H1 (cell line): ENCODE measurements at regions not wholly inside any gene's neighbourhood (a gene's known extent, or its start where the extent isn't known, plus 50 kb on each side); places are given as distances from the start of the nearest gene placed in this dataset.

Experiments
- CBX5 ChIP-seq: fragments of 300-800, 300-1000 bp; sonication (generic); IDR thresholded peaks from 2 replicates; pipeline ENCODE4 v1.7.1; 2016; ENCODE audit warnings: antibody characterized with exemption, low read length, low read depth
- CREB1 ChIP-seq: IDR thresholded peaks from 2 replicates; pipeline ENCODE4 v1.6.1; 2012; ENCODE audit warnings: inconsistent platforms
- RBBP5 ChIP-seq: IDR thresholded peaks from 2 replicates; pipeline ENCODE4 v1.7.1; 2012; ENCODE audit warnings: low read depth, mild to moderate bottlenecking, inconsistent platforms, low read length, moderate library complexity, borderline replicate concordance
- RFX5 ChIP-seq: IDR thresholded peaks from 2 replicates; pipeline ENCODE4 v1.6.1; 2011; ENCODE audit warnings: low read depth, low read length, improper control_type of control experiment, borderline replicate concordance
- SIRT6 ChIP-seq: IDR thresholded peaks from one replicate; pipeline ENCODE4 v1.7.1; 2012; ENCODE audit warnings: low read length, inconsistent platforms
- TF ChIP-seq, protein P1 (sequence below): IDR thresholded peaks from 2 replicates; pipeline ENCODE4 v1.6.1; 2011; ENCODE audit warnings: low read length, improper control_type of control experiment

DNA sequence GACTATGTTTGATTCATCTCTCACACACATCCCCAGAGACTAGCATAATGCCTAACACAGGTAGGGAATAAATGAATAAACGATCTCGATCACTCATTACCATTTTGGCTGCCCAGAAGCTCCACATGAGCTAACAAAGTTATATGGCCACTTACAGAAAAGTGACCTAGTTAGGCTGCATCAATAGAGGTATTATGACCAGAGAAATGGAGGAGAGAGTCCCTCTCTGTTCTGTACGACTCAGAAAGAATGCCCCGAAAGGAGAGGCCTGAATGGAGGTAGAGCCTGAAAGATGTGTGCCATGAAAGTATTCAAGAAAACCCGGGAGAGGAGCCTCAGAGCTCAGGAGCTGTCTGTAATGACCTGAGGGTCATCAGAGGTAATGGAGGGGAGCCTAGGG, 208.2 kb upstream of the GRIK3 start (continued):
- TF ChIP-seq CREB1: no peak
- no peak for TF ChIP-seq RBBP5
- no peak for TF ChIP-seq RFX5
- TF ChIP-seq, protein P1, sequence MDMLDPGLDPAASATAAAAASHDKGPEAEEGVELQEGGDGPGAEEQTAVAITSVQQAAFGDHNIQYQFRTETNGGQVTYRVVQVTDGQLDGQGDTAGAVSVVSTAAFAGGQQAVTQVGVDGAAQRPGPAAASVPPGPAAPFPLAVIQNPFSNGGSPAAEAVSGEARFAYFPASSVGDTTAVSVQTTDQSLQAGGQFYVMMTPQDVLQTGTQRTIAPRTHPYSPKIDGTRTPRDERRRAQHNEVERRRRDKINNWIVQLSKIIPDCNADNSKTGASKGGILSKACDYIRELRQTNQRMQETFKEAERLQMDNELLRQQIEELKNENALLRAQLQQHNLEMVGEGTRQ: no peak
- TF ChIP-seq SIRT6: no peak
- TF ChIP-seq CBX5: no peak
- TF ChIP-seq, all 59 proteins: peak for 0
